Activated T-cell treated with anti-CD3 and anti-CD28 coated beads, Interleukin-2, amount 50 U/mL, for 24 hours (primary cell): ENCODE measurements at regions not wholly inside any gene's neighbourhood (a gene's known extent, or its start where the extent isn't known, plus 50 kb on each side); places are given as distances from the start of the nearest gene placed in this dataset.
"Not testable (repeated sequence)": the region's sequence is repeated elsewhere in the genome, so short reads cannot be mapped to it uniquely, and the experiment has no call there.

ENCODE experiments used
- DNase-seq: peaks from one replicate; pipeline ENCODE4 v3.0.0-alpha.2; 2020
- H3K27ac Mint-ChIP-seq: 2 replicates; pipeline ENCODE4 v1.8.0; 2020; ENCODE audit warnings: mild to moderate bottlenecking, mixed read lengths
- H3K27me3 Mint-ChIP-seq: 2 replicates; pipeline ENCODE4 v1.8.0; 2020; ENCODE audit warnings: mixed read lengths
- H3K36me3 Mint-ChIP-seq: 2 replicates; pipeline ENCODE4 v1.8.0; 2020; ENCODE audit warnings: low read depth, mixed read lengths
- H3K4me1 Mint-ChIP-seq: 2 replicates; pipeline ENCODE4 v1.8.0; 2020; ENCODE audit warnings: low read depth, mixed read lengths
- H3K4me3 Mint-ChIP-seq: 2 replicates; pipeline ENCODE4 v1.8.0; 2020; ENCODE audit warnings: mild to moderate bottlenecking, moderate library complexity, mixed read lengths
- H3K9me3 Mint-ChIP-seq: 2 replicates; pipeline ENCODE4 v1.8.0; 2020; ENCODE audit warnings: mixed read lengths

DNA sequence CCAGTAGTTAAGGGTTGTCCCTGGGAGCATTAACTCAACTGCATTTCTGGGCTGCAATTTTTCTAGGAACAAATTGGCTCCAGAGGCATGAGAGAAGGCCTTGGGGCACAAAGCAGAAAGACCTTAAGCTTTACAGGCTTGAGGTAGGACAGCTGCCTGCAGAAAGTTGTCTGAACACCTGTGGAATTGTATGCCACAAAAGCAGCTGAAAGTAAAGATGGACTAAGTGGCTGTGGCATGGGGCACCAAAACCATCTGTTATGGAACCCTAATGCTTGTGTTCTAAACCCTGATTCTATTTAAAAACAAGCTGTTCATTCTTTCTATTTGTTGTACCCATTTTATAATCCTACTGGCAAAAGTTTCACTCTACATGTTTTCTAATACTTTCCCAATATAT lies 515.2 kb downstream of the GLUD2 start:
- H3K27me3 Mint-ChIP-seq, result peaks cover 10% of the 10 kb centered on the region
- H3K27ac Mint-ChIP-seq, result no peak overlapping the region
- no peaks in the 10 kb centered on the region for H3K36me3 Mint-ChIP-seq
- DNase-seq, result no peak
- H3K4me3 Mint-ChIP-seq, result no peak overlapping the region
- no peaks in the 10 kb centered on the region for H3K4me1 Mint-ChIP-seq
- no peaks in the 10 kb centered on the region for H3K9me3 Mint-ChIP-seq

DNA sequence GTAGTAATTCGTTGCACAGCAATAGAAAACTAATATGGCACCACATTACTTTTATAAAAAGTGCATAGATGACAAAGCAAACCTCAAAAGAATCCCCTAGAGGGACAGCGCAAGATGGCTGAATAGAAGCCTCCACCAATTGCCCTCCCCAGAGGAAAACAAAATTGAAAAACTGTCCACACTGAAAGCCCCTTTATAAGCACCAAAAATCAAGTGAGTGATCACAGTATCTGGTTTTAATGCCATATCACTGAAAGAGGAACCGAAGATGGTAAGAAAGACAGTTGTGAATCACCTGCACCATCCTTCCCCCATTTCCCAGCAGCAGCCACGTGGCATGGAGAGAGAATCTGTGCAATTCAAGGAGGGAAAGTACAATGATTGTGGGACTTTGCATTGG lies 522.2 kb downstream of the GLUD2 start:
- H3K9me3 Mint-ChIP-seq, result peaks cover 7% of the 10 kb centered on the region
- H3K27ac Mint-ChIP-seq, result no peak overlapping the region
- H3K4me1 Mint-ChIP-seq, result no peaks in the 10 kb centered on the region
- no peaks in the 10 kb centered on the region for H3K36me3 Mint-ChIP-seq
- H3K4me3 Mint-ChIP-seq, result no peak overlapping the region
- peaks cover 9% of the 10 kb centered on the region for H3K27me3 Mint-ChIP-seq
- DNase-seq, result no peak

DNA sequence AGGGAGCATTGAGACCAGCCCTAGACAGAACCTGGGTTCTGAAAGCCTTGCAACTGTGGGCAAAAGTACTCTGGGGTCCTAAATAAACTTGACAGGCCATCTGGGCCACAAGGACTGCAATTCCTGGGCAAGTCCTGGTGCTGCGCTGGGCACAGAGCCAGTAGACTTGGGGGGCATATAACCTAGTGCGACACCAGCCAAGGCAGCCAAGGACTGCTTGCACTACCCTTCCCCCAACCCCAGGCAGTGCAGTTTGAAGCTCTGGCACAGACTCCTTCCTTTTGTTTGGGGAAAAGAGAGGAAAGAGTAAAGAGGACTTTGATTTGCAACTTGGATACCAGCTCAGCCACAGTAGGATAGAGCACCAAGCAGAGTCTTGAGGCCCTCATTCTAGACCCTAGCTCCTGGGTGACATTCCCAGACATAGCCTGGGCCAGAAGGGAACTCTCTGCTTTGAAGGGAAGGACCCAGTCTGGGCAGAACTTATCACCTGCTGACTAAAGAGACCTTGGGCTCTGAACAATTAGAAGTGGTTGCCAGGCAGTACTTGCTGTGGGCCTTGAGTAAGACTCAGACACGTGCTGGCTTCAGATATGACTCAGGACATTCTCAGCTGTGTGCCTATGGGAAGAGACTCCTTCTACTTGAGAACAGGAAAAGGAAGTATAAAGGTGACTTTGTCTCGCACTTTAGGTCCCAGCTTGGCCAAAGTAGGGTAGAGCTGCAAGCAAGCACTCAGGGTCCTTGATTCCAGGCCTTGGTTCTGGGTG lies 522.8 kb downstream of the GLUD2 start:
- Mint-ChIP-seq H3K4me1 (no peaks in the 10 kb centered on the region), H3K27me3 (peaks cover 8% of the 10 kb centered on the region), H3K27ac (no peak overlapping the region), H3K9me3 (peaks cover 7% of the 10 kb centered on the region), H3K36me3 (no peaks in the 10 kb centered on the region), H3K4me3 (no peak overlapping the region)
- DNase-seq, result no peak

DNA sequence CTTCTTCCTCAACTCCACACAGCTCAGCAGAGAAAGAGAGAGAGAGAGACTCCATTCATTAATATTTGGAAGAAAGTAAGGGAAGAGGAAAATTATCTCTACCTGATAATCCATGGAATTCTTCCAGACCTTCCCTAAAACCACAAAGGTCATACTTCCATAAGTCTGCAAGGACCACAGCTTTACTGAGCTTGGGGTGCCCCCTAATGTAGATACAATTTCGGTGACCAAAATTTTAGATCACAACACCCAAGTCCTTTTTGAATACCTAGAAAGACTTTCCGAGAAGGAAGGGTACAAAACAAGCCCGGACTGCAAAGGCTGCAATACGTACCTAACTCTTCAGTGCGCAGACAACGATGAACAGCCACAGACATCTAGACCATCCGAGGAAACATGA lies 523.9 kb downstream of the GLUD2 start:
- Mint-ChIP-seq H3K4me3 (no peak overlapping the region), H3K27me3 (peaks cover 8% of the 10 kb centered on the region), H3K36me3 (no peaks in the 10 kb centered on the region), H3K27ac (no peak overlapping the region), H3K4me1 (no peaks in the 10 kb centered on the region), H3K9me3 (peaks cover 7% of the 10 kb centered on the region)
- DNase-seq, result no peak

DNA sequence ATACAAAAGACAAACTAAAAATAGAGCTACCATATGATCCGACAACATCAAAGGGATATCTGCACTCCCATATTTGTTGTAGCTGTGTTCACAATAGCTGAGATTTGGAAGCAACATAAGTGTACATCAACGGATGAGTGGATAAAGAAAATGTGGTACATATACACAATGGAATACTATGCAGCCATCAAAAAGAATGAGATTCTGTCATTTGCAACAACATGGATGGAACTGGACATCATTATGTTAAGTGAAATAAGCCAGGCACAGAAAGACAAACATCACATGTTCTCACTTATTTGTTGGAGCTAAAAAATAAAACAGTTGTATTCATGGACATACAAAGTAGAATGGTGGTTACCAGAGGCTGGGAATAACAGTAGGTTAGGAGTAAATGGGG lies 527.0 kb downstream of the GLUD2 start:
- not testable (repeated sequence) for H3K4me3 Mint-ChIP-seq, H3K4me1 Mint-ChIP-seq, H3K27me3 Mint-ChIP-seq, H3K9me3 Mint-ChIP-seq, DNase-seq, H3K27ac Mint-ChIP-seq, H3K36me3 Mint-ChIP-seq

DNA sequence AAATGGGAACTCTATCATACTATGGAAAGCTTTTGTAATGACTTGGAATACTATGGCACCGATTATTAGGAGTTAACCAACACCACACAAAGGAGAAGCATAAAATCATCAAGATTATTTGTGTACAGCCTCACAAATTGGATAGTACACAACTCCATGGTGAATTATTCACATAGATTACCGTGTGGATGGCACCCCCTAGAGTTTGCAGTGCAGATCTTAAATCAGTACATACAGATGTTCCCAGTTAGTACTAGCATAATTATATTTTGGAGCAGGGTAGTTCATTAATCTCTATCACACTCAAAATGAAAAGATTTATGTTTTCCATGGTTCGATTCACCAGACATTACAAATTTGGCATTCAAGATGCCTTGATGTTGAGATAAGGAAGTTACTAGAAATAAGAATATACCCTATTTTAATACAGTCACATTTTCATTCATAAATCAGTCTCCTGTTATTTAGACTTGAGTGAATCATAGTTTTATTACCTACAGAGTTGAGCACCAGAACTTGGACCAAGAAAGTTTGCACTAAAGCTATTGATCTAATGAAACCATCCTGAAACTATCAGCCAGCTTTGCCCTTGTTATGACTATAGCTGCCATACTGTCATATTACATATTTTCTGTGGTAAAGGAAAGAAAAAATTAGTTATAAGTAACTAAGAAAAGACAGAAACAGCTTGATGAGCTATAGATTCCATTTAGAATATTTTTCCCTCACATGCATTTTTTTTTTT lies 531.8 kb downstream of the GLUD2 start:
- H3K4me1 Mint-ChIP-seq, result peaks cover 9% of the 10 kb centered on the region
- H3K36me3 Mint-ChIP-seq, result no peaks in the 10 kb centered on the region
- no peak overlapping the region for H3K4me3 Mint-ChIP-seq
- H3K27me3 Mint-ChIP-seq, result peaks cover 9% of the 10 kb centered on the region
- peak overlapping the region; percentile 38 for H3K27ac Mint-ChIP-seq
- no peak for DNase-seq
- H3K9me3 Mint-ChIP-seq, result peaks cover 4% of the 10 kb centered on the region

DNA sequence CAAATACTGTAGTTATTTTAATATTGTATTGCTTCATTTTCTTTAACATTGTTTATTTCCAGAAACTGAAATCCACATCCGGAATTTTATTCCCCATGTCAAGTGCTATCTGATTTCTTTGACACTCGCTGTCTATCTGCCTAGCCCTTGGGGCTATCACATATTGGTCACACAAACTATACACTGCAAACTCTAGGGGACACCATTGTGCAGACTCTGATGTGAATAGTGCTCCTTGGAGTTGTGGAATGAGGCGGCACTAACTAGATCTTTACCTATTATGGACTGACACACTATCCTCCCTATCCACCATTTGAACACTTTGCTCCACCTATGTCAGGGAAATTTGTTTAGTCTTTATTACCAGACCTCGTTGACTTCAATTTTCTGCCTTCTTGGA lies 534.5 kb downstream of the GLUD2 start:
- Mint-ChIP-seq H3K36me3 (no peaks in the 10 kb centered on the region), H3K4me1 (peaks cover 9% of the 10 kb centered on the region), H3K27me3 (peaks cover 13% of the 10 kb centered on the region), H3K4me3 (no peak overlapping the region), H3K27ac (no peak overlapping the region), H3K9me3 (no peaks in the 10 kb centered on the region)
- DNase-seq, result no peak

DNA sequence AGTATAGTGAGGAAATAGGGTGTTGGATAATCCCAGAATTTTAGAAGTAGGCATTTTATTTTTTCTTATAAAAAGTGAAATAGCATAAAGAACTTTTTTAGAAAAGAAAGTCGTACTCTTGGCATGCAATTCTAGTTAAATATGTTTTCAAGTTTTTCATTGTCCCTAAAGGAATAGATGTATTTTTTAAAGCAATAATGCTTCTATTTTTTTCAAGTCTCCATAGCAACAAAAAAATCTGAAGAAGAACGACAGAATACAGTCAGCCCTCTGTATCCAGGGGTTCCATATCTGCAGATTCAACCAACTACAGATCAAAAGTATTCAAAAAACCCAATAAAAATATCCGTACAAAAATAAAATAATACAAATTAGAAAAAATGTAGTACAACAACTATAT lies 538.2 kb downstream of the GLUD2 start:
- H3K27me3 Mint-ChIP-seq, result peaks cover 16% of the 10 kb centered on the region
- H3K4me1 Mint-ChIP-seq, result no peaks in the 10 kb centered on the region
- DNase-seq, result no peak
- H3K27ac Mint-ChIP-seq, result no peak overlapping the region
- no peak overlapping the region for H3K4me3 Mint-ChIP-seq
- no peaks in the 10 kb centered on the region for H3K9me3 Mint-ChIP-seq
- H3K36me3 Mint-ChIP-seq, result no peaks in the 10 kb centered on the region

DNA sequence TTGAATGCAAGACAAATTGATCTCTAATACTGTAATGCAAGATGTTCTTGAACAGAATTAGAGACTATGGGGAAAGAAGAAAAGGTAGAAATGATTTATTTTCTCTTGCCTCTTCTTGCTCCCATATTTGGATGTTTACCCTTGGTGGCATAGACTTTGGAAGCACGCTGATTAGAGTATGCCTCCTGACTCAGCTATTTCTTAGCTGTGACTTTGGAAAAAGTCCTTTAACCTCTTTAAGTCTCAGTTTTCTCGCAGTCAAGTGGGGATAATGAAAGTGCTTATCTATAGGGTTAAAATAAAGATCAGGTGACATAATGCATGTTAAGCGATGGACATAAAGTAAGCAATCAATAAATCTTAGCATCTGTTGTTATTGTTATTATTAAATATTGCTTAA lies 545.5 kb downstream of the GLUD2 start:
- Mint-ChIP-seq H3K27me3 (peaks cover 8% of the 10 kb centered on the region), H3K9me3 (no peaks in the 10 kb centered on the region), H3K36me3 (no peaks in the 10 kb centered on the region)

DNA sequence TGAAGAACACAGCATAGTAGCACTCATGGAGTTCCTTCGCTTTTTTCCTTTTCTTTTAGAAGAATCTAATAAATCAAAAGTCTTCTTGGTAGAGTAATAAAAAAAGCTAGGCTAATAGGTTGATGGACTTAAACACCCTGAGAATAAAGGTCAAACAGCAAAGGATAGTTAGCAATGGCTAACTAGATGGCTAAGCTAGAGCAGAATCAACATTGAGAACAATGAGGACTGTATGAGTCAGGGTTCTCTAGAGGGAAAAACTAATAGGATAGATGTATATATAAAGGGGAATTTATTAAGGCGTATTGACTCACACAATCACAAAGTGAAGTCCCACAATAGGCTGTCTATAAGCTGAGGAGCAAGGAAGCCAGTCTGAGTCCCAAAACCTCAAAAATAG lies 550.9 kb downstream of the GLUD2 start:
- Mint-ChIP-seq H3K27me3 (no peaks in the 10 kb centered on the region), H3K9me3 (no peaks in the 10 kb centered on the region), H3K4me3 (no peak overlapping the region), H3K36me3 (no peaks in the 10 kb centered on the region), H3K27ac (no peak overlapping the region), H3K4me1 (no peaks in the 10 kb centered on the region)
- DNase-seq, result no peak

More for the DNA sequence above, 545.5 kb downstream of the GLUD2 start:
- no peak for DNase-seq
- Mint-ChIP-seq H3K4me1 (no peaks in the 10 kb centered on the region), H3K27ac (no peak overlapping the region), H3K4me3 (no peak overlapping the region)

DNA sequence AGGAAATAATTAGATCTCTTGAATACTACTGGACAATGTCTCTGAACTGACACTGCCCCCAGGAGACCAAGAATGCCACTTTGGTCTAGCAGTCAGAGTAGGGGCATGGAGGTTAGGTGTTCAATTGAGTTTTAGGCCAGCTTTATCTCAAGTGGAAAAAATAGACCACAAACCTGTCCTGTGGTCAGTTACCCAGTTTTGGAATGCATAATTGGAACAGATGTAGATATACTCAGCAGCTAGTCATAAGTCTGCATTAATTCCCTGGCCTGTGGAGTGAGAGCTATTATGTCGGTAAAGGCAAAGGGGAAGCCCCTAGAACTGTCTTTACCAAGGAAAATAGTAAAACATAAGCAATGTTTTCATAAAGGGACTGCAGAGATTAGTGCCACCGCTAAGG lies 587.7 kb downstream of the GLUD2 start:
- no peaks in the 10 kb centered on the region for H3K4me1 Mint-ChIP-seq

DNA sequence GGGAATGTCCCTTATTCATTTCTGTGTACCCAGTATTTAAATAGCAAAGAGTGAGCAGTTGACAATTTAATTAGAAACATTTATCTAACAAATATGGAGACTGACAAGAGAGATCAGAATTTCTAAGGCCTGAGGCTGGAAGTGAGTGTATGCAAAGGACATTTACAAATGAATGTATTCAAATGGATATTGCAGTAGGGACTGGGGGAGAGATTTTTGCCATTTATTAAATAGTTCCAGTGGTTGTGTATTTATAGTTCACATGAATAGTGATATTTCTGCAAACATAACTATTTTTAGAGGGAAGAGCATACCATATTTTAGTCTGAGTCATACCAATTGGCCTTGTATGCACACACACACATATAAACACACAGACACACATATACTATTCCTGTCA lies 592.4 kb downstream of the GLUD2 start:
- Mint-ChIP-seq H3K27ac (no peak overlapping the region), H3K9me3 (no peaks in the 10 kb centered on the region), H3K36me3 (no peaks in the 10 kb centered on the region), H3K4me3 (no peak overlapping the region), H3K27me3 (peaks cover 4% of the 10 kb centered on the region), H3K4me1 (no peaks in the 10 kb centered on the region)
- DNase-seq, result no peak

More for the DNA sequence above, 587.7 kb downstream of the GLUD2 start:
- no peak overlapping the region for H3K4me3 Mint-ChIP-seq
- no peaks in the 10 kb centered on the region for H3K9me3 Mint-ChIP-seq
- DNase-seq, result no peak
- no peaks in the 10 kb centered on the region for H3K36me3 Mint-ChIP-seq
- H3K27me3 Mint-ChIP-seq, result no peaks in the 10 kb centered on the region
- no peak overlapping the region for H3K27ac Mint-ChIP-seq

DNA sequence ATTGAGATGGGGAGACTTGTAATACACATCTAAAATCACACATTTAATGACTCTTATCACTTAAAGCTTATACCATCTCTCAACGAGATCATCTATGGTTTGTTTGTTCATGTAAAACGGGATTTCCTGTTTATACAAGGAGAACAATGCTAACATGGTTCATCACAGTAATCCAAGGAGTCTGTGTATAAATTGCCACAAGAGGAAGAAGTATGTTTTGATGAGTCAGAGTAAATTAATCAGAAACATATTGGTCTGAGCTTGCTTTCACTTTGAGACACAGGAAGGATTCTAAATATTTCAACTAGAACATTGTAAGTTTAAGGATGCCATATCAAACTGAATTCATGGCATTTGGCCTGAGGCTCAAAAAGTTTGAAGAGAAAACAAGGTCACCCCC lies 594.1 kb downstream of the GLUD2 start:
- no peaks in the 10 kb centered on the region for H3K4me1 Mint-ChIP-seq
- no peaks in the 10 kb centered on the region for H3K9me3 Mint-ChIP-seq
- H3K36me3 Mint-ChIP-seq, result no peaks in the 10 kb centered on the region
- DNase-seq, result no peak
- no peak overlapping the region for H3K27ac Mint-ChIP-seq
- no peak overlapping the region for H3K4me3 Mint-ChIP-seq
- peaks cover 4% of the 10 kb centered on the region for H3K27me3 Mint-ChIP-seq

DNA sequence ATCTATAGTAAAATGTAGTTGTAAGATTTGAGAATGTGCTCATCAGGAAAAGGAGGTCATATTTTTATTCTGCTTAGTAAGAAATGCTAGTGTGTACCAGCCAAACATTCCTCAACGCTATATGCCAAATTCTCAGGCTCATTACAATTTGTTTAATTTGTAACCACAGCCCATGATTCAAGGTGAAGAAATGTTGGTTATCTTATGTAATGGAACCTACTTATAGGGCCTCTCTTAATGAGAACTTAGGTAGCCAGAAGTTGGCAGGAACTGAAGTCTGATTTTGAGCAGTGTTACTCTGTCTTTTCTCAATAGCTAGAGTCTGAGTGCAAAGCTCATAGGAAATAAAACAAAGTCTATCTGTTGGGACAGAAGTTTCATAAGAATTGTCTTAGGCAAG lies 595.0 kb downstream of the GLUD2 start:
- H3K9me3 Mint-ChIP-seq, result no peaks in the 10 kb centered on the region
- H3K27ac Mint-ChIP-seq, result no peak overlapping the region
- H3K4me3 Mint-ChIP-seq, result no peak overlapping the region
- no peaks in the 10 kb centered on the region for H3K36me3 Mint-ChIP-seq
- H3K4me1 Mint-ChIP-seq, result no peaks in the 10 kb centered on the region
- no peak for DNase-seq
- H3K27me3 Mint-ChIP-seq, result peaks cover 4% of the 10 kb centered on the region

DNA sequence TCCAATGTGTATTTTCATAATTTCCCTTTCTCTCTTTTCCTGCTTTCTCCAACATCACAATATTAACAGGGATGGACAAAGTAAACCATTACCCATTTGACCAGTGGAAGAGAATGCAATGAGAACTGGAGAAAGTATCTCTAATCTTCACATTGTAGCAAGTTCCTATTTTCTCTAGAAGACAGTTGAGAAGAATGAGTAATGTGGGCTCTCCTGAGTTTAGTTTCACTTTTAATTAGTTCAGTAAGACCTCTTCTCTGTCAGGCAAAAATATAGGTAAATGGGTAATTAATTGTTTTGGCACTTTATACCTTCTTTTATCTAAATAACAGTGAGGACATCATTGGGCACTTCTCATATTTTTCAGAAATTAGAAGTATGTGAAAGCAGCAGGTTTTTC lies 602.0 kb downstream of the GLUD2 start:
- Mint-ChIP-seq H3K4me1 (peaks cover 6% of the 10 kb centered on the region), H3K36me3 (no peaks in the 10 kb centered on the region), H3K4me3 (no peak overlapping the region), H3K27me3 (no peaks in the 10 kb centered on the region), H3K27ac (no peak overlapping the region), H3K9me3 (peaks cover 2% of the 10 kb centered on the region)
- DNase-seq, result no peak
